Stimulated activated CD8-positive, alpha-beta memory T cell treated with anti-CD3 and anti-CD28 coated beads, Interleukin-2, amount 100 ng/mL, for 48 hours (primary cell): ENCODE measurements at regions not wholly inside any gene's neighbourhood (a gene's known extent, or its start where the extent isn't known, plus 50 kb on each side); places are given as distances from the start of the nearest gene placed in this dataset.

Experiments used
- DNase-seq, 2 donors: peaks; one replicate each; pipeline ENCODE4 v3.0.0-alpha.2; 2020; ENCODE audit warnings: low read depth in 2 of 2

- no peak for DNase-seq
Measured at GRCh38 chr1:30609336-30609998, 113.9 kb downstream of the MATN1 start.

DNA sequence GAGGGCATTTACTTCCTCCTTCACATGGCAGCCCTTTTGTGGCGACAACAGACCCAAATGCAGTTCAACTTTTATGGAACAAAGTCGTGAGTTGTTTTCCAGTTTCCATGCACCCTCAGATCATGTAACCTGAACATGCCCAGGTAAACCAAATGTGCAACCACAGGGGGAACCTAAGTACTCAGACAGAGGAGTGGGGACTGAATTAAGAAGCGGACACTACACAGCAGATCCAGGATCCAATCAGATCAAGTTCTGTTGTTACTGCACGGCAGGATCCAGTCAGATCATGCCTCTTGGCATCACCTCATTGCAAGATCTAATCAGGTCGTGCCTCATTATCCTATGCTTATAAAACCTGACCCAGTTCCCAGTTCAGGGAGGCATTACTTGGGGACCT lies 115.7 kb downstream of the MATN1 start:
- DNase-seq: no peak

DNA sequence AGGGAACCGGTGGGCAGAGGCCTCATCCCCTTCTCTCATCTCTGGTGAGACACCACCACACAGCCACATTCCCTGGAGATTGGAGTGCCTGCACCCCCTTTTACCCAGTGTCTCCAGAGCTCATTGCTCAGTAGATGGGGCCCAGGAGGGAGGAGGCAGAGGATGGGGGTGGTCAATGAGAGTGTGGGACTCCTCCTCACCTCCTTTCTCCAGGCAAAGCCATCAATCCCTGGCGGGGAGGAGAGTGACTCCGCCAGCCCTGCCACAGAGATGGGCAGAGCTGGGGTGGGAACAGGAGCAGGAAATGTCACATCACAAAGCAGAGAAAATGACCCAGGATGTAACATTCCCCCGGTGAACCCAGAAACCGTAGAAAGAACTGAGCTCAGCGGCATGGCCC lies 117.2 kb downstream of the MATN1 start:
- DNase-seq: no peak

DNA sequence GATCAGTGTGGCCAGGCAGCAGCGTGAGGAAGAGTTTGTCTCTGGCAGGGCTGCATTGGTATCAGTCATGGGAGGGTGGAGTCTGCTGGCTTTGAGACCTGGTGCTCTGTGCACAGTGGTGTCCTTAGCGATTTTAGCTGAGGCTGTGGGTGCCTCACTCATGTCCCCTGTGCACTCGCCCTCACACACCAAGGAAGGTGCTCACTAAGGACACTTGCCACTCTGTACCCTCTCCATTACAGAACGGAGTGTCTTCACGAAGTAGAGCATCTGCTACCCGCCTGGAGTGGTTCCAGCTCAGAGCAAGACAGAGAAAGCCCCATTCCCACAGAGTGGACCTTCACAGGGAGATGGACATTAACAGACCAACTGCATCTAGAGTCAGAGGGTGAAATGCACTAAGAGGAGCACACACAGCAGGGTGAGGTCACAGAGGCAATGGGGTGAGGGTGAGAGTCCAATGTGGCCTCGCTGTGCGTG lies 117.9 kb downstream of the MATN1 start:
- DNase-seq: no peak

GRCh38 chr1:30604801-30605440 lies 118.5 kb downstream of the MATN1 start:
- DNase-seq: no peak

- no peak for DNase-seq
Measured at GRCh38 chr1:30603081-30603858, 120.1 kb downstream of the MATN1 start.

GRCh38 chr1:30601316-30602085 lies 121.9 kb downstream of the MATN1 start:
- DNase-seq: no peak

GRCh38 chr1:30600706-30601105 lies 122.7 kb downstream of the MATN1 start:
- no peak for DNase-seq

DNA sequence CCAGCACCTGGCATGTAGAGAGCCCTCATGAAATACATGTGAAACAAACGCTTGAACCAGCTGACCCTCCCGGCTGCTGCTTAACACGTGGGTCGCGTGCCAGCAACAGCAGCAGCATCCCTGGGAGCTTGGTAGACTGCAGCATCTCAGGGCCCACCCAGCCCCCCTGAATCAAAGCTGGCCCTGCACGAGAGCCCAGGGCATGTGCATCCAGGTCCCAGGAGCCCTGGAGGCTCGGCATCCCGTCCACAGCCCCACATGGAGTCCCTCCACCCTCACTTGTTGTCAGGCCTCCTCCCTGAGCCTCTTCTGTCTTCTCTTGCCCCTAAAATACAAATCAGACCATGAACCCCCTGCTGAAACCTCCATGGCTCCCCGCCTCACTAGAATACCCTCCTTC lies 123.1 kb downstream of the MATN1 start:
- DNase-seq: no peak

DNA sequence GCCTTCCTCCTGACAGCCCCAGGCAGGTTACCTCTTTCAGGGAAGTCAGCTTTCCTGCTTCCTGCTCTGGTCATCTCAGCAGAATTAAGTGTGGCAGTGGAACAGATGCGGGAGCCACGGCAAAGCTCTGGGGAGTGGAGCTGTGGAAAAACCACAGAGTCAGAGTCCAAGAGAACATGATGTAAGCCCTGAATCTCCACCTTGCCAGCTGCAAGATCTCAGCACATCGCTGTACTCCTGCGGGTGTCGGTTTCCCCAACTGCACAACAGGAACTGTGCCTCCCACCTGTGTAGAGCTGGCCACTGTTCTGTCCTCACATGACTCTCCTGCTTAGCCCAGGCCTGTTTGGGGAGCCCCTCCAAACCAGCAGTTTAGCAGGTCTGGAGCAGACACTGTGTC lies 123.7 kb downstream of the MATN1 start:
- no peak for DNase-seq

DNA sequence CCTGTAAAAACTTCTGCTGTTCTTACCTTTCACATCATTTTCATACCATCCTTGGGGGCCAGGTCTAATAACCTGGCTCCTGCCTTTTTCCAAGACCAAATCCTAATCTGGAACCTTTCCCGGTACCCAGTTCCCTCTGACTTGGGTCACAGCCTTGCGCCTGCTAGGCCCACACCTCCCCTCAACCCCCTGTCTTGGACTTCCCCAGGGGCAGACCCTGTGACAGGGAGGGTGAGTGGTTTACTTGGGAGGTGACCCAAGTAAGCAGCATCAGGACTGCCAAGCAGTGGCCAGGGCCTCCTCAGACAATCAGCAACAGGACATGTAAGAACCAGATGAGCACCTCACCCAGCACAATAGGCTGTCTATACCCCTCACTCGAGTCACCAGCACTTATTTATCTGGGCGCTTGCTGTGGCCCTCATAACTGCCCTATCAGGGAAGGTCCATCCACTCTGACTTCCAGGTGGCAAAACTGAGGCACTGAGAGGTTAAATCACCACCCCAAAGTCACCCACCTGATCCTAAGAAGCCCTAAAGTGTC lies 124.7 kb downstream of the MATN1 start:
- no peak for DNase-seq

- no peak for DNase-seq
Measured at GRCh38 chr1:30597711-30598110, 125.7 kb downstream of the MATN1 start.

- no peak for DNase-seq
Measured at GRCh38 chr1:30596891-30597290, 126.5 kb downstream of the MATN1 start.

GRCh38 chr1:30596470-30596869 lies 126.9 kb downstream of the MATN1 start:
- no peak for DNase-seq

GRCh38 chr1:30589083-30589482 lies 134.3 kb downstream of the MATN1 start:
- DNase-seq: no peak

GRCh38 chr1:30588311-30589073 lies 134.9 kb downstream of the MATN1 start:
- DNase-seq: no peak

DNA sequence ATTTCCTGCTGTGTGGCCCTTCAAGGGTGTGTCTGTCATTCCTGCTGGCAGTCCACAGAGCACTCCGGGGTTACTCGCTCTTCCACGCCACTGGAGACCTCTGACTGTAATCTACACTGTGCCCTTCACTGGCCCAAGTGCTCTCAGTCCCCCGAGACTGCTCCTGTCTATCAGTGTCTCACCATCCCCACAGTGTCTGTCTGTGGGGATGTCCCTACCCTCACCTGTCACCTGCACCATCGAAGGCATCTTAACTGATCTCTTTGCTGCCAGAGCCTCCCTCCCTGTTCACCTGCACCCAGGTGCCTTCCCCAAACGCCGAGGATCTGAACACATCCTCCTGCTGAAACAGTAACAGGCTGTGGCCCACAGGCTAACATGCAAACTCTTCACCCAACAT lies 136.7 kb downstream of the MATN1 start:
- no peak for DNase-seq

DNA sequence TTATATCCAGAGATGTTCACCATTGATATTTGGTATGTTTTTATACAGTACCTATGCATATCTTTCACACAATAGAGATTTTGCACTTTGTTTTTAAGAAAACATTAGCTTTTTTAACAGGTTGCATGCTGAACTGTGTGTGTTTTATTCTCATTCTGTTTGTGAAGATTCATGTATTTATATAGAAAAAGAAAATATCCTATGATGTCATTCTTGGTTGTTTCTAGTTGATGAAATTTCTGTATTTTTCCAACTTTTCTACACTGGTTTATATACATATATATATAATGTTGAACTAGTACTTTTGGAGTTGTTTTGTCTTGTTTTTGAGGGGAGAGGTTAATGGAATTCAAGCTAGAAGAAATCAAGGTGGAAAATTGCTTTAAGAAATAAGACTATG lies 143.8 kb downstream of the MATN1 start:
- DNase-seq: no peak

- no peak for DNase-seq
Measured at GRCh38 chr1:30575066-30575465, 148.3 kb downstream of the MATN1 start.

- DNase-seq: no peak
Measured at GRCh38 chr1:30572192-30572591, 151.2 kb downstream of the MATN1 start.

- DNase-seq: no peak
Measured at GRCh38 chr1:30571380-30571779, 152.0 kb downstream of the MATN1 start.
